CD4-positive, alpha-beta T cell treated with Interleukin-10 for 1 hour (primary cell): ENCODE measurements at regions not wholly inside any gene's neighbourhood (a gene's known extent, or its start where the extent isn't known, plus 50 kb on each side); places are given as distances from the start of the nearest gene placed in this dataset.

Source experiments
- DNase-seq: peaks from one replicate; pipeline ENCODE4 v3.0.0-alpha.2; 2020

GRCh38 chr13:99125326-99125915 lies 75.2 kb upstream of the UBAC2 start:
- no peak for DNase-seq

GRCh38 chr13:99126821-99127220 lies 73.8 kb upstream of the UBAC2 start:
- no peak for DNase-seq

DNA sequence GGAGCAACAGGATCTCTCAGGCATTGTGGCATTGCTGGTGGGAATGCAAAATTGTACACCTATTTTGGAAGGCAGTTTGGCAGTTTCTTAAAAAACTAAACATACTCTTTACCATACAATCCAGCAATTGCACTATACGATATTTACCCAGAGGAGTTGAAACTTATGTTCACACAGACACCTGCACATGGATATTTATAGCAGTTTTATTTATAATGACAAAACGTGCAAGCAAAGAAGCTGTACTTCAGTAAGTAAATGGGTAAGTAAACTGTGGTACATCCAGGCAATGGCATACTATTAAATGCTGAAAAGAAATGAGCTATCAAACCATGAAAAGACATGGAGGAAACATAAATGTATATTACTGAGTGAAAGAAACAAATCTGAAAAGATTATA lies 71.6 kb upstream of the UBAC2 start:
- no peak for DNase-seq

- no peak for DNase-seq
Observed at GRCh38 chr13:99129951-99130350, 70.7 kb upstream of the UBAC2 start.

GRCh38 chr13:99131410-99131809 lies 69.2 kb upstream of the UBAC2 start:
- no peak for DNase-seq

DNA sequence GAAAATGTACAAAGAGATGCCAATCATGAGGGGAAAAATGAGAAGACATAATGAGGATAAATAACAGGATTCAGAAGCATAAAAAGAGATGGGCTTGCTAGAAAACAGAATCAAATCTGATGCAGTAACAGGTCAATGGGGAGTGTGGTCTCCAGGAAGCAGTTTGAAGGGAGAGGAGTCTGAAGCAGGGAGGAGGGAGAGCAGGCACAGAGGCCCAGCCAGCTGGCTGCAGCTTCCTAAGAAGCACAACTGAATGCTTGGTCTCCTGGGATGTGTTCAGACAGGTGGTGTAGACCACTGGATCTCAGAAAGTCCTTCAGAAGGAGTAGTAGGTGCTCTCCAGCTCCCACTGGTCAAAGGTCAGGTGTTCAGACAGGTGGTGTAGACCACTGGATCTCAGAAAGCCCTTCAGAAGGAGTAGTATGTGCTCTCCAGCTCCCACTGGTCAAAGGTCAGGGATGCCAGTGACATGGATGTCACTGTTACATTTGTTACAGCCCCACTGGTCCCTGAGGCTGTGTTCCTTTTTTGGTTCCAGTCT lies 68.3 kb upstream of the UBAC2 start:
- no peak for DNase-seq

- no peak for DNase-seq
Observed at GRCh38 chr13:99133230-99133629, 67.4 kb upstream of the UBAC2 start.

DNA sequence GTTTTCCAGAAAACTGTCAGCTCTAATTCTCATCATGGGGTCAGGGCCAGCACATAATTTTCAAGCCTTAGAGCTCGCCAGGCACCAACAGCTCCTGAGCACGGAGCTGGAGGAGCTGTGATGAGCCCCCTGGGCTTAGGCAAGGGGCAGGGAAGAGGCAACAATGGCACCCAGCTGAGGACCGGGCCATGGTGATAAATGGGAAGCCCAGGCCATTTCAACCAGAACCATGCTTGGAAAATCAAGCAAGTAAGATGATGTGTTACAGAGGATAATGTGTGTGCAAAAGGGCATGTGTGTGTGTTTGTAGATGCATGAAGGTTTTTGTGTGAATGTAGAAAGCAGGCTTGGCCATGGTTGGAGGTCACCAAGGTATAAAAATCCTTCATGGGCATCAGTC lies 66.8 kb upstream of the UBAC2 start:
- DNase-seq, result no peak

- no peak for DNase-seq
Observed at GRCh38 chr13:99135591-99135990, 65.1 kb upstream of the UBAC2 start.

- no peak for DNase-seq
Observed at GRCh38 chr13:99136427-99136954, 64.2 kb upstream of the UBAC2 start.

DNA sequence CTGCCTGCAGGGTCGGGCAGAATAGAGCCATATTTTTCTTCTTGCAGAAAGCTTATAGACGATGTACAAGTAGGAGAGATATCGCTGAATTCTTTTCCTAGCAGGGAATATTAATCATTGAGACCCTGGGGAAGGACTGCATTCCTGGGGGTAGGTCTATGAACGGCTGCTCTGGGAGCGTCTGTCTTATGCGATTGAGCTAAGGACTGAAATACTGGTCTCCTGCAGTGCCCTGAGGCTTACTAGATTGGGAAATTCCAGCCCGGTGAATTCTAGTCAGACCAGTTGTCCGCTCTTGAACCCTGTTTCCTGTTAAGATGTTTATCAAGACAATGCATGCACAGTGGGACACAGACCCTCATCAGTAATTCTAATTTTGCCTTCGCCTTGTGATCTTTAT lies 59.8 kb upstream of the UBAC2 start:
- no peak for DNase-seq

DNA sequence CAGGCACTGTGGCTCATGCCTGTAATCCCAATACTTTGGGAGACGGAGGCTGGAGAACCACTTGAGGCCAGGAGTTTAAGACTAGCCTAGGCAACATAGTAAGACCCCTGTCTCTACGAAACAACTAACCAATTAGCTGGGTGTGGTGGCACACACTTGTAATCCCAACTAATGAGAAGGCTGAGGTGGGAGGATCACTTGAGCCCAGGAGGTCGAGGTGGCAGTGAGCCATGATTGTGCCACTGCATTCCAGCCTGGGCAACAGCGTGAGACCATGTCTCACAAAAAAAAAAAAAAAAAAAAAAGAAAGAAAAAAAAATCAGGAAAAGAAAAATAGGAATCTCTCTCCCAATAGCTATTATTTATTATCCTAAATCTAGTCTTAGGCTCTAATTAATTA lies 56.8 kb upstream of the UBAC2 start:
- DNase-seq, result no peak

DNA sequence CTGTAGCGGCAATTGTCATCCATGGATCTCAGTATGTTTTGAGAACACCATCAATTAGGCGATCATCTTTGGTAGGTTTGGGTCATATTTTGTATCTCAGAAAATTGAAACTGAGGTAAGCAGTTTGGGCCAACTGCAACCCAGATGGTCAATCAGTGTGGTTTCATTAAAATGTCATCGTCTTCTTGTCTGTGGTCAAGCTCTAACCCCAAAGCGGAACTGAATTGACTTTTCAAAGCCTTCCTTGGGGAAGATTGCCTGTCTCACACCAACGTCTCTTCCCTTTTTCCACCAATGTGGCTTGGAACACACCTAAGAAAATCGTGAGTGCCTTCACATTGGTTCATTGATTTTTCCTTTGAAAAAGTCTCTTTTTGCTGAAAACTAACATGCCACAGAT lies 56.3 kb upstream of the UBAC2 start:
- no peak for DNase-seq

- no peak for DNase-seq
Observed at GRCh38 chr13:99145461-99145860, 55.2 kb upstream of the UBAC2 start.

GRCh38 chr13:99150575-99151361 lies 49.9 kb upstream of the UBAC2 start:
- no peak for DNase-seq
